ENCODE measurements at regions not wholly inside any gene's neighbourhood (a gene's known extent, or its start where the extent isn't known, plus 50 kb on each side); places are given as distances from the start of the nearest gene placed in this dataset.

DNA sequence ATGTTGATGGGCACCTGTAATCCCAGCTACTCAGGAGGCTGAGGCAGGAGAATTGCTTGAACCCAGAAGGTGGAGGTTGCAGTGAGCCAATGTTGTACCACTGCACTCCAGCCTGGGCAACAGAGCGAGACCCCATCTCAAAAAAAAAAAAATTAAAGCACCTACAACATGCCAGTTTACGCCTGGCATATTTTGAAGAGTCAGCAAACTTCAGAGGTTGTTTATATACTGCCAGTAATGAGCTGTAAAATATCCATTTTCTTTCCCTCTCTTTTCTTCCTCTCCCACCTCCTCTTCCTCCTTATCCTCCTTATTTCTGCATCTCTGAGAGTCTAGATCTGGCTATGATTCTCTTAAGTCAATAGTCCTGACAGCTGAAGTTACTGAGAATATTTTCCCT, 556.5 kb upstream of the LARGE1 start:
- TF ChIP-seq, protein P1, sequence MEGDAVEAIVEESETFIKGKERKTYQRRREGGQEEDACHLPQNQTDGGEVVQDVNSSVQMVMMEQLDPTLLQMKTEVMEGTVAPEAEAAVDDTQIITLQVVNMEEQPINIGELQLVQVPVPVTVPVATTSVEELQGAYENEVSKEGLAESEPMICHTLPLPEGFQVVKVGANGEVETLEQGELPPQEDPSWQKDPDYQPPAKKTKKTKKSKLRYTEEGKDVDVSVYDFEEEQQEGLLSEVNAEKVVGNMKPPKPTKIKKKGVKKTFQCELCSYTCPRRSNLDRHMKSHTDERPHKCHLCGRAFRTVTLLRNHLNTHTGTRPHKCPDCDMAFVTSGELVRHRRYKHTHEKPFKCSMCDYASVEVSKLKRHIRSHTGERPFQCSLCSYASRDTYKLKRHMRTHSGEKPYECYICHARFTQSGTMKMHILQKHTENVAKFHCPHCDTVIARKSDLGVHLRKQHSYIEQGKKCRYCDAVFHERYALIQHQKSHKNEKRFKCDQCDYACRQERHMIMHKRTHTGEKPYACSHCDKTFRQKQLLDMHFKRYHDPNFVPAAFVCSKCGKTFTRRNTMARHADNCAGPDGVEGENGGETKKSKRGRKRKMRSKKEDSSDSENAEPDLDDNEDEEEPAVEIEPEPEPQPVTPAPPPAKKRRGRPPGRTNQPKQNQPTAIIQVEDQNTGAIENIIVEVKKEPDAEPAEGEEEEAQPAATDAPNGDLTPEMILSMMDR (conservative IDR thresholded peaks at IDR 0.05; ENCODE audit: low read depth): no peak
- no peak overlapping the region for H3K27ac ChIP-seq
- POLR2A ChIA-PET (ENCODE audit: low non-redundant PET): no interaction called here
- CTCF ChIA-PET: no interaction called here
- DNase-seq (ENCODE audit: low spot score): no peak

DNA sequence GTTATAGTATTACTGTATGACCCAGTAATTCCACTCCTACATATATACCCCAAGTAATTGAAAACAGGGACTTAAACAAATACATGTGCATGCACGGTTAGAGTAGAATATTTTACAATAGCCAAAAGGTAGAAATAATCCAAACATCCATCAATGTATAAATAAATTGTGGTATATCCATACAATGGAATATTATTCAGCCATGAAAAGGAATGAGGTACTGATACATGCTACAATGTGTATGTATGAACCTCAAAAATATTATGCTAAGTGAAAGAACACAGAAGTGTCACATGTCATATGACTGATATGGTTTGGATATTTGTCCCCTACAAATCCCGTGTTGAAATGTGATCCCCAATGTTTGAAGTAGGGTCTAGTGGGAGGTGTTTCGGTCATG, 560.8 kb upstream of the LARGE1 start:
- no peak for DNase-seq (ENCODE audit: low spot score)
- CTCF ChIA-PET: no interaction called here
- no peak overlapping the region for H3K27ac ChIP-seq
- POLR2A ChIA-PET (ENCODE audit: low non-redundant PET): no interaction called here
- TF ChIP-seq, protein P1 (conservative IDR thresholded peaks at IDR 0.05; ENCODE audit: low read depth): no peak

DNA sequence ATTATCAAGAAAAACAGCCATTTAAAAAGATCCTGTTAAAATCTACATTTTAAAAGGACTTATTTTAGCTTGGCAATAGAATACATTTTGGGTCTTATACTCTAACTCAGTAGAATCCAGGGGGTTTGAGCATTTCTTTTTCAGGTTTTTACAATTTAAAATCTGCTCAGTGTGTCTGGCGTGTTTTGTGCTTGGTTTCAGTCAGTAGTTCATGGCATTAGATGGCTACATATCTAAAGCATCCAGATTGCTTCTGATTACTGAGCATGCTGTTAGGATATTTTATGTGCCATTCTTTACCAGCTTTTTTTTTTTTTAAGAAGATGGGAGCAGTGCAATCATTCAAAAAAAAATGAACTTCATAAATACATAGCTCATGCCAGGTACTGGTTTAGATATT, 566.1 kb upstream of the LARGE1 start:
- CTCF ChIA-PET: interaction anchor here (0.5 kb wide), 1 partner anchor 61 kb away, joined by 4 read pairs; no protein-coding TSS in a partner anchor
- DNase-seq (ENCODE audit: low spot score): no peak
- POLR2A ChIA-PET (ENCODE audit: low non-redundant PET): no interaction called here
- TF ChIP-seq, protein P1 (conservative IDR thresholded peaks at IDR 0.05; ENCODE audit: low read depth): no peak
- H3K27ac ChIP-seq: no peak overlapping the region

DNA sequence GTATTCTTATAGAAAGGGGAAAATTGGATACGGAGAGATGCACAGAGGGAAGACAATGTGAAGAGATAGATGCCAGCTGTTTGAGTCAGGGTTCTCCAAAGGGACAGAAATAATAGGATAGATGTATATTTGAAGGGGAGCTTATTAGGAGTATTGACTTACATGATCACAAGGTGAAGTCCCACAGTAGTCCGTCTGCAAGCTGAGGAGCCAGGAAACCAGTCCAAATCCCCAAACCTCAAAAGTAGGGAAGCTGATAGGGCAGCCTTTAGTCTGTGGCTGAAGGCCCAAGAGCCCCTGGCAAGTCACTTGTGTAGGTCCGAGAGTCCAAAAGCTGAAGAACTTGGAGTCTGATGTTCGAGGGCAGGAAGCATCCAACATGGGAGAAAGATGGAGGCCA, 569.6 kb upstream of the LARGE1 start:
- no peak overlapping the region for H3K27ac ChIP-seq
- no peak for DNase-seq (ENCODE audit: low spot score)
- TF ChIP-seq, protein P1 (conservative IDR thresholded peaks at IDR 0.05; ENCODE audit: low read depth): no peak
- CTCF ChIA-PET: no interaction called here
- POLR2A ChIA-PET (ENCODE audit: low non-redundant PET): no interaction called here

DNA sequence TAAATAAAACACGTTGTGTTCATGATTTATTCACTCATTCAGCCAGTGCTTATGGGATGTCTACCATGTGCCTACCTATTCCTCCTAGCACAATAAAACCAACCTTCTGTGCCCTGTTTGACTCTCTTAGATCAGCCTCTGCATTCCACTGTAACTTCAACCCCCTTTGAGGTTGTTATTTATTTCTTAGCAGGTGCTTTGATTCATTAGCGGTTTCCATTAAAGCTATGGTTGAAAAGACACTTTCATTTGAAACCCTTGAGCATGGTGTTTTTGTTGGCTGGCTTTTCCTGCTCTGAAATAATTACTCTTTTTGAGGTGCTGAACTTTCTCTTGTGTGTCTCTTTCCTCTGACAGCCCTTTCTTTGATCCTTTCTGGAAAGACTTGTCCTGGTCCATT, 570.6 kb upstream of the LARGE1 start:
- ChIA-PET CTCF (no interaction called here), POLR2A (ENCODE audit: low non-redundant PET) (no interaction called here)
- TF ChIP-seq, protein P1 (conservative IDR thresholded peaks at IDR 0.05; ENCODE audit: low read depth): no peak
- DNase-seq (ENCODE audit: low spot score): no peak
- H3K27ac ChIP-seq: no peak overlapping the region

DNA sequence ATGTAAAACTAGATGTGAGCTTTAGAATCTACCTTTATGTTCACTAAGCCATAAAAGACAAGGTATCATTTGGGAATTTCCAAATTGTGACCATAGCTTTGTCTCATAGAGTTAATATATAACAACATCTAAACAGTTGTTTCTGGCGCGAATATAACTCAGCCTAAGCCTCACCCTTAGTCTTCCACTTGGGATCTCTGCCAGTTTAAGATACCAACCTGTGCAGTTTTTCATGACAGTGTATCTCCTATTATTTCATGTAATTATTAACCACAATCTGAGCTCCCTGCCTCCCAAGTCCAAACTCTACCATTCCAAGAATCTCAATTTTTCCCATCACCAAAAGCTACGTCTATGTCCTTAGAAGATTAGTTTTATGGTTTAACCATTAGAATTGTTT, 572.5 kb upstream of the ISX start:
- ChIA-PET POLR2A (ENCODE audit: low non-redundant PET) (no interaction called here), CTCF (no interaction called here)
- no peak for DNase-seq (ENCODE audit: low spot score)
- H3K27ac ChIP-seq: no peak overlapping the region
- TF ChIP-seq, protein P1 (conservative IDR thresholded peaks at IDR 0.05; ENCODE audit: low read depth): no peak

DNA sequence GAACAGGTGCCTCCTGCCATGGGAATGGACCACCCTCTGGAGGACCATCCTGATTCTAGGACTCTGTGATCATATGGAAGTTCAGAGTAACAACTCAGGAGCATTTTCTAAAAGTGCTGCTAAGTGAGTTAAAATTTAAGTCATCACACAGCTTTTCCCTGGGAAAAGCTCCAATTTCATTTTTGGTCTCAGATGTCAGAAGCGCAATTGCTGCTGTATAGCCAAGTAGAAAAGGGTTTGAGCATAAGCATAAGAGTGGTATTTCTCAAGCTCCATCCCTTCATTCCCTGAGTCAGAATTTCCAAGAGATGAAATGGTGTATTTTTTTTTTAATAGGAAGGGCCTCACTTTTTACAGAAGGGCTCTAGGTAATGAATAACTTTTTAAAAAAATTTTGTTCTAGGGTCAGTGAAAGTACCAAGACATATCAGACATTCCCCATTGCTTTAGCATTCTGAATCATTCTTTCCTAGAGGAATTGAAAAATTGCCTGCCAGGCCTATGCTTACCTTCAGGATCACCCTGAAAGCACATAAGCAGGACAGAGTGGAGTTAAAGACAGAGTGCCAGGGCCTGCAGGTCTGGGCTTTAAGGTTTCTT, 564.5 kb upstream of the ISX start:
- CTCF ChIA-PET: no interaction called here
- POLR2A ChIA-PET (ENCODE audit: low non-redundant PET): no interaction called here
- no peak overlapping the region for H3K27ac ChIP-seq
- DNase-seq (ENCODE audit: low spot score): no peak
- TF ChIP-seq, protein P1 (conservative IDR thresholded peaks at IDR 0.05; ENCODE audit: low read depth): no peak
